Neural cell (in vitro differentiated cells): ENCODE measurements at regions not wholly inside any gene's neighbourhood (a gene's known extent, or its start where the extent isn't known, plus 50 kb on each side); places are given as distances from the start of the nearest gene placed in this dataset.

Experiments
- H2AFZ ChIP-seq: fragments of 200-600, 300-800 bp; sonication (generic), shearing (Covaris generic); 2 replicates; pipeline ENCODE4 v1.6.0; 2014; ENCODE audit warnings: low read depth, mild to moderate bottlenecking, antibody characterized with exemption, low read length, moderate library complexity
- H3F3A ChIP-seq: fragments of 200-600 bp; shearing (Covaris generic); 2 replicates; pipeline ENCODE4 v1.6.1; 2016; ENCODE audit warnings: mild to moderate bottlenecking, moderate library complexity, mixed read lengths, antibody characterized with exemption, low read length; ENCODE audit not compliant: insufficient read depth, poor library complexity, severe bottlenecking
- H3K27ac ChIP-seq: fragments of 200-600, 300-800 bp; sonication (generic), shearing (Covaris generic); 2 replicates; pipeline ENCODE4 v1.5.1; 2014; ENCODE audit warnings: mild to moderate bottlenecking, low read length, moderate library complexity
- H3K27me3 ChIP-seq: fragments of 300-800, 200-600 bp; sonication (generic), shearing (Covaris generic); 2 replicates; pipeline ENCODE4 v1.6.0; 2014; ENCODE audit warnings: mild to moderate bottlenecking, low read depth, low read length, moderate library complexity; ENCODE audit not compliant: insufficient read depth
- H3K36me3 ChIP-seq: fragments of 300-800, 200-600 bp; sonication (generic), shearing (Covaris generic); 2 replicates; pipeline ENCODE4 v1.5.1; 2014; ENCODE audit warnings: mild to moderate bottlenecking, antibody characterized with exemption, low read length, moderate library complexity; ENCODE audit not compliant: insufficient read depth
- H3K4me2 ChIP-seq: fragments of 300-800, 200-600 bp; sonication (generic), shearing (Covaris generic); 2 replicates; pipeline ENCODE4 v1.6.0; 2014; ENCODE audit warnings: mild to moderate bottlenecking, low read length
- H3K4me3 ChIP-seq: fragments of 300-800, 200-600 bp; sonication (generic), shearing (Covaris generic); 2 replicates; pipeline ENCODE4 v1.5.1; 2014; ENCODE audit warnings: mild to moderate bottlenecking, low read length, moderate library complexity
- H3K79me2 ChIP-seq: fragments of 200-600 bp; shearing (Covaris generic); replicated peaks from 2 replicates; pipeline ENCODE4 v1.6.0; 2014; ENCODE audit warnings: mild to moderate bottlenecking, low read length, moderate library complexity; ENCODE audit not compliant: insufficient read depth
- H3K9ac ChIP-seq: fragments of 300-800, 200-600 bp; sonication (generic), shearing (Covaris generic); 2 replicates; pipeline ENCODE4 v1.6.1; 2016; ENCODE audit warnings: mild to moderate bottlenecking, low read length, mixed read lengths
- H3K9me2 ChIP-seq: fragments of 200-600 bp; shearing (Covaris generic); 2 replicates; pipeline ENCODE4 v1.6.1; 2016; ENCODE audit warnings: mild to moderate bottlenecking, low read length, mixed read lengths; ENCODE audit not compliant: insufficient read depth
- H3K9me3 ChIP-seq: fragments of 200-600, 300-800 bp; sonication (generic), shearing (Covaris generic); 2 replicates; pipeline ENCODE4 v1.6.1; 2016; ENCODE audit warnings: mild to moderate bottlenecking, mixed run types, low read length, moderate library complexity, mixed read lengths
- H4K20me1 ChIP-seq: fragments of 200-600 bp; shearing (Covaris generic); 2 replicates; pipeline ENCODE4 v1.6.1; 2016; ENCODE audit warnings: mild to moderate bottlenecking, mixed run types; ENCODE audit not compliant: insufficient read depth
- EP300 ChIP-seq: fragments of 450-650 bp; conservative IDR thresholded peaks from 2 replicates; pipeline ENCODE4 v1.6.1; 2014; ENCODE audit warnings: antibody characterized with exemption, mild to moderate bottlenecking, moderate library complexity; ENCODE audit not compliant: poor library complexity, severe bottlenecking
- EZH2 ChIP-seq: fragments of 200-600, 300-800 bp; shearing (Covaris generic), sonication (generic); IDR thresholded peaks from 2 replicates; pipeline ENCODE4 v1.6.1; 2014; ENCODE audit warnings: antibody characterized with exemption, low read length, borderline replicate concordance, mild to moderate bottlenecking; ENCODE audit not compliant: insufficient read depth, poor library complexity, severe bottlenecking
- MXI1 ChIP-seq: fragments of 450-650 bp; conservative IDR thresholded peaks from 2 replicates; pipeline ENCODE4 v1.6.1; 2014; ENCODE audit warnings: antibody characterized with exemption, mild to moderate bottlenecking; ENCODE audit not compliant: poor library complexity, severe bottlenecking
- POLR2AphosphoS5 ChIP-seq: IDR thresholded peaks from 2 replicates; pipeline ENCODE4 v1.6.1; 2012
- RAD21 ChIP-seq: fragments of 450-650 bp; conservative IDR thresholded peaks from 2 replicates; pipeline ENCODE4 v1.6.1; 2014; ENCODE audit warnings: antibody characterized with exemption, mild to moderate bottlenecking, moderate library complexity
- SMC3 ChIP-seq: fragments of 450-650 bp; conservative IDR thresholded peaks from 2 replicates; pipeline ENCODE4 v1.6.1; 2014; ENCODE audit warnings: antibody characterized with exemption, mild to moderate bottlenecking, moderate library complexity; ENCODE audit not compliant: poor library complexity
- TAF1 ChIP-seq: IDR thresholded peaks from 2 replicates; pipeline ENCODE4 v1.6.1; 2012; ENCODE audit warnings: low read depth
- TF ChIP-seq, protein P1 (sequence below): IDR thresholded peaks from 2 replicates; pipeline ENCODE4 v1.6.1; 2012; ENCODE audit warnings: borderline replicate concordance
- TF ChIP-seq, protein P2 (sequence below): fragments of 450-650 bp; IDR thresholded peaks from 2 replicates; pipeline ENCODE4 v1.5.1; 2014; ENCODE audit warnings: antibody characterized with exemption, mild to moderate bottlenecking, moderate library complexity; ENCODE audit not compliant: poor library complexity, severe bottlenecking

DNA sequence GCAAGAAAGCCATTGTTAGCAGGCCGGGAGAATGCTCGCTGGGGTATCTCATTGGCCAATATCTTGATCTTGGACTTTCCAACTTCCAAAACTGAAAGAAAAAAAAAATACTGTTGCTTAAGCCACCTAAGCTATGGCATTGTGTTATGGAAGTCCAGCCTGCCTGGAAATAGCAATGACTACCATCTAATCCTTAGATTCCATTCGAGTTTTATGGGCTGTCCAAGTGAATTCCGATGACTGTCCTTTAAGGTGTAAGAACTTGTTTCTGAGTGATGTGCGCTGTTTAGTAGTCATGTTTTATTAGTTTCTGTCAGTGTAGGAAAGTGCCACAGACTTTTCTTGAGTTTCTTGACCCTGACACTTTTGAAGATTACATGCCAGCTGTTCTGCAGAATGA, 762.6 kb downstream of the USP25 start:
- no peaks in the 10 kb centered on the region for H3K36me3 ChIP-seq
- no peak overlapping the region for H3K4me2 ChIP-seq
- H3F3A ChIP-seq, result no peaks in the 10 kb centered on the region
- H3K27me3 ChIP-seq, result no peaks in the 10 kb centered on the region
- no peaks in the 10 kb centered on the region for H3K9me2 ChIP-seq
- no peak overlapping the region for H3K27ac ChIP-seq
- no peaks in the 10 kb centered on the region for H3K79me2 ChIP-seq
- no peak overlapping the region for H3K4me3 ChIP-seq
- H3K9me3 ChIP-seq, result no peaks in the 10 kb centered on the region
- no peak overlapping the region for H2AFZ ChIP-seq
- no peak for TF ChIP-seq RAD21
- TF ChIP-seq SMC3, result no peak
- TF ChIP-seq TAF1, result no peak
- TF ChIP-seq, protein P1, sequence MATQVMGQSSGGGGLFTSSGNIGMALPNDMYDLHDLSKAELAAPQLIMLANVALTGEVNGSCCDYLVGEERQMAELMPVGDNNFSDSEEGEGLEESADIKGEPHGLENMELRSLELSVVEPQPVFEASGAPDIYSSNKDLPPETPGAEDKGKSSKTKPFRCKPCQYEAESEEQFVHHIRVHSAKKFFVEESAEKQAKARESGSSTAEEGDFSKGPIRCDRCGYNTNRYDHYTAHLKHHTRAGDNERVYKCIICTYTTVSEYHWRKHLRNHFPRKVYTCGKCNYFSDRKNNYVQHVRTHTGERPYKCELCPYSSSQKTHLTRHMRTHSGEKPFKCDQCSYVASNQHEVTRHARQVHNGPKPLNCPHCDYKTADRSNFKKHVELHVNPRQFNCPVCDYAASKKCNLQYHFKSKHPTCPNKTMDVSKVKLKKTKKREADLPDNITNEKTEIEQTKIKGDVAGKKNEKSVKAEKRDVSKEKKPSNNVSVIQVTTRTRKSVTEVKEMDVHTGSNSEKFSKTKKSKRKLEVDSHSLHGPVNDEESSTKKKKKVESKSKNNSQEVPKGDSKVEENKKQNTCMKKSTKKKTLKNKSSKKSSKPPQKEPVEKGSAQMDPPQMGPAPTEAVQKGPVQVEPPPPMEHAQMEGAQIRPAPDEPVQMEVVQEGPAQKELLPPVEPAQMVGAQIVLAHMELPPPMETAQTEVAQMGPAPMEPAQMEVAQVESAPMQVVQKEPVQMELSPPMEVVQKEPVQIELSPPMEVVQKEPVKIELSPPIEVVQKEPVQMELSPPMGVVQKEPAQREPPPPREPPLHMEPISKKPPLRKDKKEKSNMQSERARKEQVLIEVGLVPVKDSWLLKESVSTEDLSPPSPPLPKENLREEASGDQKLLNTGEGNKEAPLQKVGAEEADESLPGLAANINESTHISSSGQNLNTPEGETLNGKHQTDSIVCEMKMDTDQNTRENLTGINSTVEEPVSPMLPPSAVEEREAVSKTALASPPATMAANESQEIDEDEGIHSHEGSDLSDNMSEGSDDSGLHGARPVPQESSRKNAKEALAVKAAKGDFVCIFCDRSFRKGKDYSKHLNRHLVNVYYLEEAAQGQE, result no peak
- TF ChIP-seq MXI1, result no peak
- TF ChIP-seq EP300, result no peak
- TF ChIP-seq EZH2, result no peak
- TF ChIP-seq, protein P2, sequence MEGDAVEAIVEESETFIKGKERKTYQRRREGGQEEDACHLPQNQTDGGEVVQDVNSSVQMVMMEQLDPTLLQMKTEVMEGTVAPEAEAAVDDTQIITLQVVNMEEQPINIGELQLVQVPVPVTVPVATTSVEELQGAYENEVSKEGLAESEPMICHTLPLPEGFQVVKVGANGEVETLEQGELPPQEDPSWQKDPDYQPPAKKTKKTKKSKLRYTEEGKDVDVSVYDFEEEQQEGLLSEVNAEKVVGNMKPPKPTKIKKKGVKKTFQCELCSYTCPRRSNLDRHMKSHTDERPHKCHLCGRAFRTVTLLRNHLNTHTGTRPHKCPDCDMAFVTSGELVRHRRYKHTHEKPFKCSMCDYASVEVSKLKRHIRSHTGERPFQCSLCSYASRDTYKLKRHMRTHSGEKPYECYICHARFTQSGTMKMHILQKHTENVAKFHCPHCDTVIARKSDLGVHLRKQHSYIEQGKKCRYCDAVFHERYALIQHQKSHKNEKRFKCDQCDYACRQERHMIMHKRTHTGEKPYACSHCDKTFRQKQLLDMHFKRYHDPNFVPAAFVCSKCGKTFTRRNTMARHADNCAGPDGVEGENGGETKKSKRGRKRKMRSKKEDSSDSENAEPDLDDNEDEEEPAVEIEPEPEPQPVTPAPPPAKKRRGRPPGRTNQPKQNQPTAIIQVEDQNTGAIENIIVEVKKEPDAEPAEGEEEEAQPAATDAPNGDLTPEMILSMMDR, result no peak
- TF ChIP-seq POLR2AphosphoS5, result no peak
- no peaks in the 10 kb centered on the region for H4K20me1 ChIP-seq
- no peak overlapping the region for H3K9ac ChIP-seq

- Histone ChIP-seq H2AFZ (no peak overlapping the region), H3K4me2 (no peak overlapping the region), H3K9me3 (no peaks in the 10 kb centered on the region), H3K27ac (no peak overlapping the region), H3K27me3 (no peaks in the 10 kb centered on the region), H3F3A (no peaks in the 10 kb centered on the region), H3K79me2 (no peaks in the 10 kb centered on the region), H3K9me2 (no peaks in the 10 kb centered on the region), H4K20me1 (no peaks in the 10 kb centered on the region), H3K36me3 (no peaks in the 10 kb centered on the region), H3K4me3 (no peak overlapping the region), H3K9ac (no peak overlapping the region)
- no peak for TF ChIP-seq EP300
- no peak for TF ChIP-seq MXI1
- TF ChIP-seq RAD21, result no peak
- no peak for TF ChIP-seq TAF1
- TF ChIP-seq EZH2, result no peak
- no peak for TF ChIP-seq POLR2AphosphoS5
- no peak for TF ChIP-seq SMC3
- TF ChIP-seq, protein P1, result no peak
- TF ChIP-seq, protein P2, result no peak
Observed at GRCh38 chr21:16492892-16493291, 763.1 kb downstream of the USP25 start.
